ENCODE measurements at regions not wholly inside any gene's neighbourhood (a gene's known extent, or its start where the extent isn't known, plus 50 kb on each side); places are given as distances from the start of the nearest gene placed in this dataset.
"Not testable (repeated sequence)": the region's sequence is repeated elsewhere in the genome, so short reads cannot be mapped to it uniquely, and the experiment has no call there.

GRCh38 chr5:135279328-135279727 is 119.7 kb downstream of the MACROH2A1 start:
- no peak for DNase-seq

GRCh38 chr5:135276151-135276550 is 122.9 kb downstream of the MACROH2A1 start:
- DNase-seq: no peak

- no peak for DNase-seq
Measured at GRCh38 chr5:135273212-135273611, 125.8 kb downstream of the MACROH2A1 start.

GRCh38 chr5:135272311-135272805 is 126.7 kb downstream of the MACROH2A1 start:
- no peak for DNase-seq

- DNase-seq: no peak
Measured at GRCh38 chr5:135271533-135272310, 127.3 kb downstream of the MACROH2A1 start.

GRCh38 chr5:135269931-135270421 is 129.1 kb downstream of the MACROH2A1 start:
- no peak for DNase-seq

- DNase-seq: no peak
Measured at GRCh38 chr5:135269199-135269598, 129.8 kb downstream of the MACROH2A1 start.

GRCh38 chr5:135266975-135267374 is 132.1 kb downstream of the MACROH2A1 start:
- no peak for DNase-seq

GRCh38 chr5:135266303-135266635 is 132.8 kb downstream of the MACROH2A1 start:
- no peak for DNase-seq

- no peak for DNase-seq
Measured at GRCh38 chr5:135265497-135266302, 133.3 kb downstream of the MACROH2A1 start.

- DNase-seq: no peak
Measured at GRCh38 chr5:135264451-135265440, 134.3 kb downstream of the MACROH2A1 start.

- DNase-seq: no peak
Measured at GRCh38 chr5:135263022-135263668, 135.9 kb downstream of the MACROH2A1 start.

- DNase-seq: no peak
Measured at GRCh38 chr5:135262364-135262763, 136.7 kb downstream of the MACROH2A1 start.

- DNase-seq: not testable (repeated sequence)
Measured at GRCh38 chr5:135260108-135260507, 138.9 kb downstream of the MACROH2A1 start.

- no peak for DNase-seq
Measured at GRCh38 chr5:135255461-135256178, 143.4 kb downstream of the MACROH2A1 start.

GRCh38 chr5:135254183-135254582 is 144.8 kb downstream of the MACROH2A1 start:
- DNase-seq: no peak

GRCh38 chr5:135253601-135254178 is 145.3 kb downstream of the MACROH2A1 start:
- no peak for DNase-seq

- DNase-seq: no peak
Measured at GRCh38 chr5:135251093-135251492, 147.9 kb downstream of the MACROH2A1 start.

GRCh38 chr5:135250671-135251070 is 148.4 kb downstream of the MACROH2A1 start:
- no peak for DNase-seq

GRCh38 chr5:135249658-135250057 is 149.4 kb downstream of the MACROH2A1 start:
- no peak for DNase-seq

- DNase-seq: no peak
Measured at GRCh38 chr5:135248801-135249231, 150.2 kb downstream of the MACROH2A1 start.
